Ascending aorta (tissue), 2 donors: ENCODE measurements at regions not wholly inside any gene's neighbourhood (a gene's known extent, or its start where the extent isn't known, plus 50 kb on each side); places are given as distances from the start of the nearest gene placed in this dataset.
"Not testable (repeated sequence)": the region's sequence is repeated elsewhere in the genome, so short reads cannot be mapped to it uniquely, and the experiment has no call there.

ENCODE experiments used
- DNase-seq, 2 donors: peaks; one replicate each; pipeline ENCODE4 v3.0.0-alpha.2; 2019; ENCODE audit warnings: low spot score in 2 of 2
- H3K27ac ChIP-seq, 2 donors: fragments of 200-600 bp; sonication (generic); one replicate each; pipeline ENCODE4 v1.5.1; 2016 to 2017; ENCODE audit warnings: mild to moderate bottlenecking in 1 of 2
- H3K27me3 ChIP-seq: fragments of 200-600 bp; sonication (generic); one replicate; pipeline ENCODE4 v1.5.1; 2017
- H3K36me3 ChIP-seq, 2 donors: fragments of 200-600 bp; sonication (generic); one replicate each; pipeline ENCODE4 v1.5.1; 2016
- H3K4me1 ChIP-seq, 2 donors: fragments of 200-600 bp; sonication (generic); one replicate each; pipeline ENCODE4 v1.5.1; 2016 to 2017; ENCODE audit warnings: mild to moderate bottlenecking in 1 of 2
- H3K4me3 ChIP-seq, 2 donors: fragments of 200-600 bp; sonication (generic); one replicate each; pipeline ENCODE4 v1.5.1; 2016 to 2017; ENCODE audit warnings: mild to moderate bottlenecking in 1 of 2
- H3K9me3 ChIP-seq, 2 donors: fragments of 200-600 bp; sonication (generic); one replicate each; pipeline ENCODE4 v1.5.1; 2016
- intact Hi-C: fragments of 100-400 bp; cut with DNase I; formaldehyde crosslinking; loops from one replicate; pipeline ENCODE4 v1.15.1; 2023
- TF ChIP-seq, protein P1 (sequence below), 3 experiments: fragments of 200-600 bp in 2 of 3; fragments of 450-650 bp in 1 of 3; sonication (generic) in 2 of 3; IDR thresholded peaks; one replicate each; pipeline ENCODE4 v1.5.1; 2016 to 2019; ENCODE audit warnings: antibody characterized with exemption in 3 of 3, mild to moderate bottlenecking in 1 of 3, moderate library complexity in 1 of 3

- Histone ChIP-seq H3K27me3 (no peaks in the 10 kb centered on the region), H3K36me3 (no peaks in the 10 kb centered on the region), H3K4me3 (no peak overlapping the region), H3K27ac (peak overlapping the region; percentile 59 to 78), H3K9me3 (no peaks in the 10 kb centered on the region), H3K4me1 (peaks cover 15 to 23% of the 10 kb centered on the region in 2 donors)
- intact Hi-C loops = loop anchor here (1.0 to 10.0 kb wide), 4 partner anchors 20 to 126 kb away; partner anchors contain the start of gene ANO1
- TF ChIP-seq, protein P1, sequence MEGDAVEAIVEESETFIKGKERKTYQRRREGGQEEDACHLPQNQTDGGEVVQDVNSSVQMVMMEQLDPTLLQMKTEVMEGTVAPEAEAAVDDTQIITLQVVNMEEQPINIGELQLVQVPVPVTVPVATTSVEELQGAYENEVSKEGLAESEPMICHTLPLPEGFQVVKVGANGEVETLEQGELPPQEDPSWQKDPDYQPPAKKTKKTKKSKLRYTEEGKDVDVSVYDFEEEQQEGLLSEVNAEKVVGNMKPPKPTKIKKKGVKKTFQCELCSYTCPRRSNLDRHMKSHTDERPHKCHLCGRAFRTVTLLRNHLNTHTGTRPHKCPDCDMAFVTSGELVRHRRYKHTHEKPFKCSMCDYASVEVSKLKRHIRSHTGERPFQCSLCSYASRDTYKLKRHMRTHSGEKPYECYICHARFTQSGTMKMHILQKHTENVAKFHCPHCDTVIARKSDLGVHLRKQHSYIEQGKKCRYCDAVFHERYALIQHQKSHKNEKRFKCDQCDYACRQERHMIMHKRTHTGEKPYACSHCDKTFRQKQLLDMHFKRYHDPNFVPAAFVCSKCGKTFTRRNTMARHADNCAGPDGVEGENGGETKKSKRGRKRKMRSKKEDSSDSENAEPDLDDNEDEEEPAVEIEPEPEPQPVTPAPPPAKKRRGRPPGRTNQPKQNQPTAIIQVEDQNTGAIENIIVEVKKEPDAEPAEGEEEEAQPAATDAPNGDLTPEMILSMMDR (IDR thresholded peaks at IDR 0.05) = peak in 1 of 3 experiments; percentile 33
- DNase-seq = no peak
These were observed 129.3 kb upstream of the FGF3 start for GRCh38 chr11:69948256-69949141.

DNA sequence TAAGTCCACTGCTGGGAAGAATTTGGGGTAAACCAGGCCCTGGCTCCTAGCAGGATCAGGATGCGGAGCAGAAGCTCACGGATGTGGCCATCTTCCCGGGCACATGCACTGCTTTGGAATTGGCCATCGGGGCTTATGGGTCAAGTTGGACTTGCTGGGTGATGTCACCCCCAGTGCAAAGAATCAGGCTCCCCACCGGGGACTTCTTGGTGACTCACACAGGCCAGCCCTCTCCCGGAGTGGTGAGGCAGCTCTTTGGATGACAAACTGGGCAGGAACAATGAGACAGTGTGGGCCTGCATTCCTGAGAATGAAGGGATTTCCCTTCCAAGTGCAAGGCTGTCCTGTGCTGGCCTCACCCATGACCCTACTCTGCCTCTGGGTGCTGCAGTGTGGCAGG is 128.8 kb upstream of the ANO1 start:
- no peak overlapping the region for H3K4me3 ChIP-seq
- no peaks in the 10 kb centered on the region for H3K9me3 ChIP-seq
- peak overlapping the region; percentile 59 to 78 for H3K27ac ChIP-seq
- intact Hi-C loops = loop anchor here (2.0 to 10.0 kb wide), 3 partner anchors 19 to 125 kb away; partner anchors contain the start of gene ANO1
- H3K27me3 ChIP-seq = no peaks in the 10 kb centered on the region
- no peaks in the 10 kb centered on the region for H3K36me3 ChIP-seq
- H3K4me1 ChIP-seq = peaks cover 15 to 23% of the 10 kb centered on the region in 2 donors
- peak; percentile 32 to 90 for DNase-seq
- TF ChIP-seq, protein P1 (IDR thresholded peaks at IDR 0.05) = no peak

- DNase-seq = no peak
- Histone ChIP-seq H3K36me3 (no peaks in the 10 kb centered on the region), H3K4me1 (peaks cover 15 to 23% of the 10 kb centered on the region in 2 donors), H3K27me3 (no peaks in the 10 kb centered on the region), H3K27ac (peak overlapping the region in 1 of 2 donors; percentile 78), H3K4me3 (no peak overlapping the region), H3K9me3 (no peaks in the 10 kb centered on the region)
- intact Hi-C loops = no loop called here
- TF ChIP-seq, protein P1 (IDR thresholded peaks at IDR 0.05) = peak; percentile 29 to 53 (median 42)
These were observed 128.0 kb upstream of the ANO1 start for GRCh38 chr11:69950120-69950519.

GRCh38 chr11:69950621-69951020 is 127.5 kb upstream of the ANO1 start:
- H3K4me1 ChIP-seq = peaks cover 15 to 23% of the 10 kb centered on the region in 2 donors
- no peaks in the 10 kb centered on the region for H3K36me3 ChIP-seq
- H3K9me3 ChIP-seq = no peaks in the 10 kb centered on the region
- H3K27me3 ChIP-seq = no peaks in the 10 kb centered on the region
- TF ChIP-seq, protein P1 (IDR thresholded peaks at IDR 0.05) = no peak
- no peak overlapping the region for H3K4me3 ChIP-seq
- DNase-seq = no peak
- H3K27ac ChIP-seq = no peak overlapping the region
- intact Hi-C loops = no loop called here

- no peak for DNase-seq
- Histone ChIP-seq H3K9me3 (no peaks in the 10 kb centered on the region), H3K4me3 (no peak overlapping the region), H3K36me3 (no peaks in the 10 kb centered on the region), H3K4me1 (peaks cover 18 to 30% of the 10 kb centered on the region in 2 donors), H3K27me3 (no peaks in the 10 kb centered on the region), H3K27ac (no peak overlapping the region)
- intact Hi-C loops = no loop called here
- TF ChIP-seq, protein P1 (IDR thresholded peaks at IDR 0.05) = no peak
These were observed 126.3 kb upstream of the ANO1 start for GRCh38 chr11:69951821-69952220.

DNA sequence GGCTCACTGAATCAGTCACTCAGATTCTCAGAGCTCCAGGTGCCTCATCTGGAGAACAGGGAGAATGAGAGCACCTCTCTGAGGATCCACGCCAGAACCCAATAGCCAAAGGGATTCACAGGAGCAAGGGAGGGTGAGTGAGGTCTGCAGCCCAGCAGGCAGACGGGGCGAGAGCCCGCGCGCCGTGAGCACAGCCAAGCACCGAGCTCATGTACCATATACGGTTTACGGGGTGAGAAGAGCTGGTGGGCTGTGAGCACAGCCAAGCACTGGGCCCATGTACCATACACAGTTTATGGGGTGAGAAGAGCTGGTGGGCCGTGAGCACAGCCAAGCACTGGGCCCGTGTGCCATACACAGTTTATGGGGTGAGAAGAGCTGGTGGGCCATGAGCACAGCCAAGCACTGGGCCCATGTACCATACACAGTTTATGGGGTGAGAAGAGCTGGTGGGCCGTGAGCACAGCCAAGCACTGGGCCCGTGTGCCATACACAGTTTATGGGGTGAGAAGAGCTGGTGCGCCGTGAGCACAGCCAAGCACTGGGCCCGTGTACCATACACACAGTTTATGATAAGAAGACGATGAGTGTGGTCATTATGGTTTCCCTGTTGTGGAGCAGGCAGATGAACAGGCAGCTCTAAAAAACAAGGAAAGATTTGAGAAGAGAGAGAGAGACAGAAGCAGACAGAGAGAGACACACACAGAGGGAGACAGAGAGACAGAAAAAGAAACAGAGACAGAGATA is 125.7 kb upstream of the ANO1 start:
- DNase-seq, H3K4me3 ChIP-seq, intact Hi-C loops, H3K27me3 ChIP-seq, H3K27ac ChIP-seq, H3K9me3 ChIP-seq, H3K36me3 ChIP-seq: not testable (repeated sequence)
- peaks cover 18 to 30% of the 10 kb centered on the region in 2 donors for H3K4me1 ChIP-seq
